ENCODE measurements at regions not wholly inside any gene's neighbourhood (a gene's known extent, or its start where the extent isn't known, plus 50 kb on each side); places are given as distances from the start of the nearest gene placed in this dataset.

DNA sequence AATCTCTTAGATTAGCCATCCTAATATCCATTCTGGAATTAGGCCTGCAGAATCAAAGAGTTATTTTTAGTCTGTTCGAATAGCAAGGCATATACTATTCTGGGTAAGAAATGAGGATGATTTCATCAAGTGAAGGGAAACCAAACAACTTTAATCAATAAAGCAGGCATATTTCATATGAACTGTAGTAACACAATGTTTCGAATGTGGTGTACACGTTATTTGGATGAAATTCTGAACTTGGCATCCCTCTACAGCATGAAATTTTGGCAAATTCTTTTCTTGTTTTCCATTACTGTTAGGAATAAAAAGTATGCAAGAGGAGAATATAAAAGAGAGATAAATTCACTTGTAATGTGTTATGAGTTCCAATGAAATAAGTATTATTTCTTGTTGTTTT lies 1233.3 kb upstream of the SEL1L start:
- no peaks in the 10 kb centered on the region for H3F3A ChIP-seq (ENCODE audit: insufficient read depth, low read length, poor library complexity, severe bottlenecking)
- no peaks in the 10 kb centered on the region for H4K20me1 ChIP-seq (ENCODE audit: insufficient read depth)
- no peaks in the 10 kb centered on the region for H3K79me2 ChIP-seq (replicated peaks; ENCODE audit: insufficient read depth, low read length)
- no peaks in the 10 kb centered on the region for H3K27me3 ChIP-seq (ENCODE audit: insufficient read depth, low read depth, low read length)
- no peaks in the 10 kb centered on the region for H3K9me3 ChIP-seq (ENCODE audit: low read length)
- H2AFZ ChIP-seq (ENCODE audit: low read depth, low read length), result no peak overlapping the region
- H3K9me2 ChIP-seq (ENCODE audit: insufficient read depth, low read length), result no peaks in the 10 kb centered on the region
- TF ChIP-seq EZH2 (IDR thresholded peaks at IDR 0.05; ENCODE audit: borderline replicate concordance, insufficient read depth, low read length, poor library complexity, severe bottlenecking) (no peak), EP300 (conservative IDR thresholded peaks at IDR 0.05; ENCODE audit: poor library complexity, severe bottlenecking) (no peak), TAF1 (IDR thresholded peaks at IDR 0.05; ENCODE audit: low read depth) (no peak), POLR2AphosphoS5 (IDR thresholded peaks at IDR 0.05) (no peak), MXI1 (conservative IDR thresholded peaks at IDR 0.05; ENCODE audit: poor library complexity, severe bottlenecking) (no peak), SMC3 (conservative IDR thresholded peaks at IDR 0.05; ENCODE audit: poor library complexity) (no peak), RAD21 (conservative IDR thresholded peaks at IDR 0.05) (no peak)
- TF ChIP-seq, protein P1, sequence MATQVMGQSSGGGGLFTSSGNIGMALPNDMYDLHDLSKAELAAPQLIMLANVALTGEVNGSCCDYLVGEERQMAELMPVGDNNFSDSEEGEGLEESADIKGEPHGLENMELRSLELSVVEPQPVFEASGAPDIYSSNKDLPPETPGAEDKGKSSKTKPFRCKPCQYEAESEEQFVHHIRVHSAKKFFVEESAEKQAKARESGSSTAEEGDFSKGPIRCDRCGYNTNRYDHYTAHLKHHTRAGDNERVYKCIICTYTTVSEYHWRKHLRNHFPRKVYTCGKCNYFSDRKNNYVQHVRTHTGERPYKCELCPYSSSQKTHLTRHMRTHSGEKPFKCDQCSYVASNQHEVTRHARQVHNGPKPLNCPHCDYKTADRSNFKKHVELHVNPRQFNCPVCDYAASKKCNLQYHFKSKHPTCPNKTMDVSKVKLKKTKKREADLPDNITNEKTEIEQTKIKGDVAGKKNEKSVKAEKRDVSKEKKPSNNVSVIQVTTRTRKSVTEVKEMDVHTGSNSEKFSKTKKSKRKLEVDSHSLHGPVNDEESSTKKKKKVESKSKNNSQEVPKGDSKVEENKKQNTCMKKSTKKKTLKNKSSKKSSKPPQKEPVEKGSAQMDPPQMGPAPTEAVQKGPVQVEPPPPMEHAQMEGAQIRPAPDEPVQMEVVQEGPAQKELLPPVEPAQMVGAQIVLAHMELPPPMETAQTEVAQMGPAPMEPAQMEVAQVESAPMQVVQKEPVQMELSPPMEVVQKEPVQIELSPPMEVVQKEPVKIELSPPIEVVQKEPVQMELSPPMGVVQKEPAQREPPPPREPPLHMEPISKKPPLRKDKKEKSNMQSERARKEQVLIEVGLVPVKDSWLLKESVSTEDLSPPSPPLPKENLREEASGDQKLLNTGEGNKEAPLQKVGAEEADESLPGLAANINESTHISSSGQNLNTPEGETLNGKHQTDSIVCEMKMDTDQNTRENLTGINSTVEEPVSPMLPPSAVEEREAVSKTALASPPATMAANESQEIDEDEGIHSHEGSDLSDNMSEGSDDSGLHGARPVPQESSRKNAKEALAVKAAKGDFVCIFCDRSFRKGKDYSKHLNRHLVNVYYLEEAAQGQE (IDR thresholded peaks at IDR 0.05; ENCODE audit: borderline replicate concordance), result no peak
- TF ChIP-seq, protein P2, sequence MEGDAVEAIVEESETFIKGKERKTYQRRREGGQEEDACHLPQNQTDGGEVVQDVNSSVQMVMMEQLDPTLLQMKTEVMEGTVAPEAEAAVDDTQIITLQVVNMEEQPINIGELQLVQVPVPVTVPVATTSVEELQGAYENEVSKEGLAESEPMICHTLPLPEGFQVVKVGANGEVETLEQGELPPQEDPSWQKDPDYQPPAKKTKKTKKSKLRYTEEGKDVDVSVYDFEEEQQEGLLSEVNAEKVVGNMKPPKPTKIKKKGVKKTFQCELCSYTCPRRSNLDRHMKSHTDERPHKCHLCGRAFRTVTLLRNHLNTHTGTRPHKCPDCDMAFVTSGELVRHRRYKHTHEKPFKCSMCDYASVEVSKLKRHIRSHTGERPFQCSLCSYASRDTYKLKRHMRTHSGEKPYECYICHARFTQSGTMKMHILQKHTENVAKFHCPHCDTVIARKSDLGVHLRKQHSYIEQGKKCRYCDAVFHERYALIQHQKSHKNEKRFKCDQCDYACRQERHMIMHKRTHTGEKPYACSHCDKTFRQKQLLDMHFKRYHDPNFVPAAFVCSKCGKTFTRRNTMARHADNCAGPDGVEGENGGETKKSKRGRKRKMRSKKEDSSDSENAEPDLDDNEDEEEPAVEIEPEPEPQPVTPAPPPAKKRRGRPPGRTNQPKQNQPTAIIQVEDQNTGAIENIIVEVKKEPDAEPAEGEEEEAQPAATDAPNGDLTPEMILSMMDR (IDR thresholded peaks at IDR 0.05; ENCODE audit: poor library complexity, severe bottlenecking), result no peak
- no peak overlapping the region for H3K4me2 ChIP-seq (ENCODE audit: low read length)
- no peaks in the 10 kb centered on the region for H3K36me3 ChIP-seq (ENCODE audit: insufficient read depth, low read length)
- H3K4me3 ChIP-seq (ENCODE audit: low read length), result no peak overlapping the region
- H3K27ac ChIP-seq (ENCODE audit: low read length), result no peak overlapping the region
- H3K9ac ChIP-seq (ENCODE audit: low read length), result no peak overlapping the region

DNA sequence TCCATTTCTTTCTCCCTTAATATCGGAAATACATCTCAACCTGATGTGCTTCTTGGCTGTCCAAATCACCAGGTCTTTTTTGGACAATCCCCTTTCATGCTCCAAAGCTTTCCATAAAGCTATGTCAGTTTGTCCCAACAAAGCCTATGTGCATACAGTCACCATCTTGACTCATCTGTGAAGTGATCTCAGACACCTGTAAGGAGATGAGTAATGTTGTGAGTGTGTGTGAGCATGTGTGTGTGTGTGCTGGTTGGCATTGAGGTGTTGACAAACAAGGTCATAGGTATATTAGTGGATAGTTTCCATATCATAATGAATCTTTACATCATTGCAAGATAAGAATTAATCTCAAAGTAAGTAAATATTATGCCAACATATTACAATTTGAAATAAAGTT lies 1243.3 kb upstream of the SEL1L start:
- TF ChIP-seq TAF1 (IDR thresholded peaks at IDR 0.05; ENCODE audit: low read depth) (no peak), EP300 (conservative IDR thresholded peaks at IDR 0.05; ENCODE audit: poor library complexity, severe bottlenecking) (no peak), RAD21 (conservative IDR thresholded peaks at IDR 0.05) (no peak), SMC3 (conservative IDR thresholded peaks at IDR 0.05; ENCODE audit: poor library complexity) (no peak), MXI1 (conservative IDR thresholded peaks at IDR 0.05; ENCODE audit: poor library complexity, severe bottlenecking) (no peak), POLR2AphosphoS5 (IDR thresholded peaks at IDR 0.05) (no peak), EZH2 (IDR thresholded peaks at IDR 0.05; ENCODE audit: borderline replicate concordance, insufficient read depth, low read length, poor library complexity, severe bottlenecking) (no peak)
- TF ChIP-seq, protein P2 (IDR thresholded peaks at IDR 0.05; ENCODE audit: poor library complexity, severe bottlenecking), result no peak
- TF ChIP-seq, protein P1 (IDR thresholded peaks at IDR 0.05; ENCODE audit: borderline replicate concordance), result no peak

More for the DNA sequence above, 1243.3 kb upstream of the SEL1L start:
- Histone ChIP-seq H4K20me1 (ENCODE audit: insufficient read depth) (no peaks in the 10 kb centered on the region), H3K9me3 (ENCODE audit: low read length) (no peaks in the 10 kb centered on the region), H3K4me3 (ENCODE audit: low read length) (no peak overlapping the region), H3K79me2 (replicated peaks; ENCODE audit: insufficient read depth, low read length) (no peaks in the 10 kb centered on the region), H3K9me2 (ENCODE audit: insufficient read depth, low read length) (no peaks in the 10 kb centered on the region), H3K36me3 (ENCODE audit: insufficient read depth, low read length) (no peaks in the 10 kb centered on the region), H3K4me2 (ENCODE audit: low read length) (no peak overlapping the region), H3K27ac (ENCODE audit: low read length) (no peak overlapping the region), H3K27me3 (ENCODE audit: insufficient read depth, low read depth, low read length) (no peaks in the 10 kb centered on the region), H3F3A (ENCODE audit: insufficient read depth, low read length, poor library complexity, severe bottlenecking) (no peaks in the 10 kb centered on the region), H2AFZ (ENCODE audit: low read depth, low read length) (no peak overlapping the region), H3K9ac (ENCODE audit: low read length) (no peak overlapping the region)
